BLaER1 (cell line): ENCODE measurements at regions not wholly inside any gene's neighbourhood (a gene's known extent, or its start where the extent isn't known, plus 50 kb on each side); places are given as distances from the start of the nearest gene placed in this dataset.

ENCODE experiments used
- H3K27ac ChIP-seq: shearing (Covaris generic); formaldehyde crosslinking; 2 replicates; pipeline ENCODE4 v1.8.1; 2022
- H3K27me3 ChIP-seq: shearing (Covaris generic); formaldehyde crosslinking; 2 replicates; pipeline ENCODE4 v1.8.1; 2022
- H3K36me3 ChIP-seq: shearing (Covaris generic); formaldehyde crosslinking; 2 replicates; pipeline ENCODE4 v1.8.1; 2022
- H3K4me1 ChIP-seq: shearing (Covaris generic); formaldehyde crosslinking; 2 replicates; pipeline ENCODE4 v1.8.1; 2022
- H3K4me2 ChIP-seq: shearing (Covaris generic); formaldehyde crosslinking; 2 replicates; pipeline ENCODE4 v1.8.1; 2022
- H3K4me3 ChIP-seq: shearing (Covaris generic); formaldehyde crosslinking; 2 replicates; pipeline ENCODE4 v1.8.1; 2022
- H3K9ac ChIP-seq: shearing (Covaris generic); formaldehyde crosslinking; 2 replicates; pipeline ENCODE4 v1.8.1; 2022
- H3K9me3 ChIP-seq: shearing (Covaris generic); formaldehyde crosslinking; 2 replicates; pipeline ENCODE4 v1.8.1; 2022
- H4K20me1 ChIP-seq: shearing (Covaris generic); formaldehyde crosslinking; 2 replicates; pipeline ENCODE4 v1.8.1; 2022
- Cebpa-rat ChIP-seq: shearing (Covaris generic); IDR thresholded peaks from 2 replicates; pipeline ENCODE4 v1.8.1; 2022

DNA sequence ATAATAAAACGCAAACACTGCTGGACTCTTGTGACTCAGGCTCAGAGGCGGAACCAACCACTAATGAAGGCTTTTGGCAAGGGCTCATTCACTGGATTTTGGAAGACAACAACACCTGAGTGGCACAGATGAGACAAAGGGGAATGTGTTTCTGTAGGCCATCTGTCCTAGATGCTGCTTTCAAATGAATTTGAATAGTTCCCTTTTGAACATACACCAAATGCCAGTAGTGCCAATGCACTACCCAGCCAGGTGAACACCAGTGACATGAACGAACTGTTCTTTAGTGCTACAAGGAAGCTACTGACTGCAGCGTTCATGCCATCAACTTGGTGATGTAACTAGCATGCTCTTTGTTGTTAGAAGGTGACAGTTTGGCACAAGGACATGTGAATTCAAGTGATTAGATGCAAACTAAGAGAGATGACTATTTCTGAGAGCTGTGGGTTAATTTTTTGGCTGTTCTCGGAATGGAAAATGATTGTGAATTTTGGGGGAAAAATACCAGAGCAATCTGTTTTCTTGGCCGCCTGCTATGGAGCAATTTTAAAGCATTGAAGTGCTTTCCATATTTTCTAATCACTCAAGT lies 173.7 kb downstream of the SLC24A2 start:
- TF ChIP-seq Cebpa-rat: no peak

DNA sequence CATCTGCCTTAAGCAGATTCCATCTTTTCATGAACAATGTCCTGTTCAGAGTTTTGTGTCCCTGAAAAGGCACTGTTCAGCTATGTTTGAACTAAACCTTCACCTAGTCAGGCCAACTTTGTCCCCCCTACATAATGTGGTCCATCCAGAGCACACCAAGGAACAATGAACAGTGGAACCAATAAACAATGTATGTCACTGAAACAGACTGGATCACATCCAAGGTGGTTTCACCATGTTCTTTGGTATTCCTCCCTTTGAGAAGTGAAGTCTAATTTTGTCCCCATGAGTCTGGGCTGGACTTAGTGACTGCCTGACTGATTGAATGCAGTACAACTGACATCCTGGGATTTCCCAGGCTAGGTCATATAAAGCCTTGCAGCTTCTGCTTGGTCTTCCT lies 174.5 kb downstream of the SLC24A2 start:
- Histone ChIP-seq H3K4me1 (no peaks in the 10 kb centered on the region), H3K27me3 (no peaks in the 10 kb centered on the region), H3K4me3 (no peak overlapping the region), H3K9ac (no peak overlapping the region), H4K20me1 (no peaks in the 10 kb centered on the region), H3K9me3 (no peaks in the 10 kb centered on the region), H3K4me2 (no peak overlapping the region), H3K27ac (no peak overlapping the region), H3K36me3 (no peaks in the 10 kb centered on the region)
- TF ChIP-seq Cebpa-rat: no peak

More for the DNA sequence above, 173.7 kb downstream of the SLC24A2 start:
- H3K4me2 ChIP-seq: no peak overlapping the region
- no peaks in the 10 kb centered on the region for H3K36me3 ChIP-seq
- H3K4me3 ChIP-seq: no peak overlapping the region
- H3K27me3 ChIP-seq: no peaks in the 10 kb centered on the region
- no peaks in the 10 kb centered on the region for H3K4me1 ChIP-seq
- no peak overlapping the region for H3K27ac ChIP-seq
- H4K20me1 ChIP-seq: no peaks in the 10 kb centered on the region
- H3K9me3 ChIP-seq: no peaks in the 10 kb centered on the region
- no peak overlapping the region for H3K9ac ChIP-seq

DNA sequence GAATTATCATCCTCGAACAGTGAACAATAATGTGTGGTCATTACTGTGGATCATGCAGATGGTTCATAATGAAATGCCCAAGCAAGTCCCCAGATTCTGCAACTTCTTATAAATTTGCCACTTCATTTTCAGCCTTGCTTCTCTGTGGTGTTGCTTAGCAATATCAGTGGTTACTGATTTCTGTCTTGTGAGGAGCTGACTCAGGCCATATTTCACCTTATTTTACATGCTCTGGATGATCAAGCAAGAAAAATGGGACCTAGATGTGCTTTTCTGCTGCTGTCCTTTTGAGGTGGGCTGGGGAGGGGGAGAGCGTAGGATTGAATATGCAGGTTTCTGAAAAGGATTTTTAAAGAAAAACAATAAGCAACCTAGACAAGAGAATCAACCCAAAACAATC lies 188.3 kb downstream of the SLC24A2 start:
- Histone ChIP-seq H3K36me3 (no peaks in the 10 kb centered on the region), H3K27ac (no peak overlapping the region), H3K9me3 (0 out of 2 replicates have a peak, but pooled peaks cover 5% of the 10 kb centered on the region), H3K4me2 (no peak overlapping the region), H3K4me3 (no peak overlapping the region), H3K4me1 (no peaks in the 10 kb centered on the region), H3K27me3 (no peaks in the 10 kb centered on the region), H4K20me1 (no peaks in the 10 kb centered on the region), H3K9ac (no peak overlapping the region)
- TF ChIP-seq Cebpa-rat: no peak

DNA sequence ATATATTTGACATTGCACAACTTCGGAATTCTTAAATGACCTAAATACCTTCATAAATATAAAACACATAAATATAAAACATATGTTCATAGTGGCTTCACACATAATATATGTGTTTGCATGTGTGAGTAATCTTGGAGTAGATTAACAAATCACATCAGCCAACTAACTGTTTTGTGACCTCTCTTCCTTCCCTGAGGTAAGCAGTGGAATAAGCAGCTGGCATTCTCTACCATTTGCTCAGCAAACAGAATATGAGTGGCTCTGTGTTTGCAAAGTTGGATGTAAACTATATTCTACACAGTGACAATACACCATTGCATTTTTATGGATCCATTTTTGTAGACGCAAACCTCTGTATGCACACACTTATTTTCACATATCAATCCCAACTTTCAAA lies 189.9 kb downstream of the ACER2 start:
- Histone ChIP-seq H3K9me3 (0 out of 2 replicates have a peak, but pooled peaks cover 5% of the 10 kb centered on the region), H3K4me1 (no peaks in the 10 kb centered on the region), H3K4me2 (no peak overlapping the region), H3K4me3 (no peak overlapping the region), H3K27ac (no peak overlapping the region), H3K36me3 (no peaks in the 10 kb centered on the region), H4K20me1 (no peaks in the 10 kb centered on the region), H3K27me3 (no peaks in the 10 kb centered on the region), H3K9ac (no peak overlapping the region)
- no peak for TF ChIP-seq Cebpa-rat

DNA sequence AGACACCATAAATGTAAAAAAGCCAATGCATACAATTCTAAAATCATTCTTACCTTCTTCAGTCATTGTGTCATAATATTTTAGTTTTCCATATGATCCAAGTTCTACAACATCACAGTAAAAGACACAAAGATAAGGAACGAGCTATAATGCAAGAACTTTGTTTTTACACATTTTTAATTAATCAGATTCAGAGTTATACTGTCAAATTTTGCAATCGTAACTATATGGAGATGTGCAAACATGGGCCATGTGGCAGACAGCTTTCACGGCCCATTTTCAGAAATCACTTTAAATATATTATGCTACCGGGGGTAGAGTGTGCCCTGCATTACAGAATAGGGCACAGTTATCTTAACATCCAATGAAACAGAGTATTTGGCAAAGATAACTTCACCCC lies 188.4 kb downstream of the ACER2 start:
- H3K9me3 ChIP-seq: 0 out of 2 replicates have a peak, but pooled peaks cover 5% of the 10 kb centered on the region
- no peak overlapping the region for H3K4me3 ChIP-seq
- no peaks in the 10 kb centered on the region for H4K20me1 ChIP-seq
- no peak for TF ChIP-seq Cebpa-rat
- H3K27ac ChIP-seq: no peak overlapping the region
- no peaks in the 10 kb centered on the region for H3K4me1 ChIP-seq
- no peaks in the 10 kb centered on the region for H3K36me3 ChIP-seq
- H3K9ac ChIP-seq: no peak overlapping the region
- no peaks in the 10 kb centered on the region for H3K27me3 ChIP-seq
- H3K4me2 ChIP-seq: no peak overlapping the region

DNA sequence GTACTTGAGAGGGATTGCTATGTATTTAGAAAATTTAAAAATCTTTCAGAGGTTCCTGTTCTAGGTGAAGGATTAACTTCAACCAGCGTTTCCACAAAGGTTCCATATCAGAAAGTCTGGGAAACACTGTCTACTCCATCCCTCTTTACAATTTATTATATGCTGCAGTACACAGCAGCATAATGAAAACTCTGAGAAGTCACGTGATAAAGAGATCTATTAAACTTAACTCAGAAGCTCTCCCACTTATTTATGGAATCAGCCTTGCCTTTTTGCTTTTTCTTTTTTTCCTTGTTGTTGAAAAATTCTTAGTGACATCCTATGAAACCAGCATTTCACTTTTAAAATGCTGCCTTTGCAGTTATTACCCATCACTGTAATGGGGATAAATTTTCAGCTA lies 186.2 kb downstream of the ACER2 start:
- no peak for TF ChIP-seq Cebpa-rat
- no peaks in the 10 kb centered on the region for H3K9me3 ChIP-seq
- H3K9ac ChIP-seq: no peak overlapping the region
- H3K27me3 ChIP-seq: no peaks in the 10 kb centered on the region
- no peaks in the 10 kb centered on the region for H3K4me1 ChIP-seq
- H3K4me2 ChIP-seq: no peak overlapping the region
- H3K4me3 ChIP-seq: no peak overlapping the region
- H3K27ac ChIP-seq: no peak overlapping the region
- no peaks in the 10 kb centered on the region for H3K36me3 ChIP-seq
- H4K20me1 ChIP-seq: no peaks in the 10 kb centered on the region

DNA sequence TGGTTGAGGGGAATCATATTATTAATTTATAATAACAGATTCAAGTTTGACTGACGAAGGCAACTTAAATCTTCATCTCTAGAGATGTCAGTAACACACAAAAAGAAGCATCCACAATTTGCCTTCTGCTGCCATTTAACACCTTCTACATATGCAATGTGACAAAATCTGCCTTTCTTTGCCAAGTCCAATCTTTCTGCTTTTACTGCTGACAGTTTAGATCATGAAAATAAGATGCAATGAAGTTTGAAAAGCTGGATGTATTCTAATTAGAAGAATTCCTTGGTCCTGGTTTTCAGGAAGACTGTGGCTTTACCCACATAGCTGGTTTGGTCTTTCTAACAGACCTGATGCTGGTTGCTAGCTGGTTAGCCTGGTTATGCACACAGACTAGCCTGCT lies 178.9 kb downstream of the ACER2 start:
- no peak for TF ChIP-seq Cebpa-rat
- Histone ChIP-seq H3K36me3 (no peaks in the 10 kb centered on the region), H3K27ac (no peak overlapping the region), H3K4me2 (no peak overlapping the region), H3K9me3 (no peaks in the 10 kb centered on the region), H3K4me1 (no peaks in the 10 kb centered on the region), H3K27me3 (no peaks in the 10 kb centered on the region), H4K20me1 (no peaks in the 10 kb centered on the region), H3K4me3 (no peak overlapping the region), H3K9ac (no peak overlapping the region)

DNA sequence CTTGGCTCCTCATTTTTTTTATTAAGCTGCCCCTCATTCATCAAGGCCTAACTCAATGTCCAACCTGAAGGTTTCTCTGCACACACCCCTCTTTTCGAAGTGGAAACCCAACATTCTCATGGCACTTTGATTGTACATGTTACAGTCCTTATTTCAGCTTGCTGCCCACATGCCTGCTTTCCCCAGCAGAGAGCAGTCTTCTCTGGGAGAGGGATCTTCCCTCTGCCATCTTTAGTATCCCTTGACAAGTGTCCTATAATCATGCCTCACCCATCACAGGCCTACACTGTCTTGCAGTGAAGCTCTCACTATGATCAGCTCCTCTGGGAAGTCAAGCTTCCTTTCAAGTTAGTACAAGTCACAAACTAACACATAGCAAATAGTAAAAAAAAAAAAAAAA lies 175.1 kb downstream of the ACER2 start:
- Histone ChIP-seq H3K9ac (no peak overlapping the region), H3K4me3 (no peak overlapping the region), H3K27ac (no peak overlapping the region), H4K20me1 (no peaks in the 10 kb centered on the region), H3K36me3 (no peaks in the 10 kb centered on the region), H3K4me1 (no peaks in the 10 kb centered on the region), H3K27me3 (no peaks in the 10 kb centered on the region), H3K4me2 (no peak overlapping the region), H3K9me3 (no peaks in the 10 kb centered on the region)
- TF ChIP-seq Cebpa-rat: no peak

DNA sequence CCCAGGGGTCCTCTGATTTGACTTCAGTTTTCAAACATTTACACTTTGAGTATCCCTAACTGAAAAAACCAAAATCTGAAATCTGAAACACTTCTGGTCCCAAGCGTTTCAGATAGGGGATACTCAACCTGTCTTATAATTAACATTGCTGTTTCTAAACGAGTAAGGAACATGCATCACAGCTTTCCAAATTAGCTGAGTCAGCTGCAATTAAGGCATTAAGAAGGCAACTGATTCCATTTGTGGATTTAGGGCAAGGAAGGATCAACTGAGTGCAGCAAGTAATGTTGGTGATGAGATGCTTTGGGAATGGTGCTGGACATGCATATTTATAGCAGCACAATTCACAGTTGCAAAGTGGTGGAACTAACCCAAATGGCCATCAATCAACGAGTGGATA lies 168.6 kb downstream of the ACER2 start:
- Histone ChIP-seq H3K9ac (no peak overlapping the region), H3K9me3 (no peaks in the 10 kb centered on the region), H3K4me1 (no peaks in the 10 kb centered on the region), H4K20me1 (no peaks in the 10 kb centered on the region), H3K27ac (no peak overlapping the region), H3K4me2 (no peak overlapping the region), H3K4me3 (no peak overlapping the region), H3K36me3 (no peaks in the 10 kb centered on the region), H3K27me3 (no peaks in the 10 kb centered on the region)
- no peak for TF ChIP-seq Cebpa-rat

DNA sequence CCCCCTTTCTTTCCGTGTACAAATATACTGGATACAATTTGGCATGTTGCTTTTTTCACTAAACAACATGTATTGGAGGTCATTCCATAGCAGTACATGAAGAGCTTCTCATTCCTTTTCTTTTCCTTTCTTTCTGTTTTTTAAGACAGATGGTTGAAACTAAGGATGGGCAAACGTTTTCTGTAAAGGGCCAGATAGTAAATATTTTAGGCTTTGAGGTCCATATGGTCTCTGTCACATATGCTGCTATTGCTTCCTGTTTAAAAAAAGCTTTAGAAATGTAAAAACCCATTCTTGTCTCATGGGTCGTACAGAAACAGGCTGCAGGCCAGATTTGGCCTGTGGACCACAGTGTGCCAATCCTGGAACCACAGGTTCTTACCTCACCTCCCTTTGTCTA lies 160.1 kb downstream of the ACER2 start:
- Histone ChIP-seq H3K27ac (peak overlapping the region; percentile 24), H3K4me3 (no peak overlapping the region), H3K4me2 (peak overlapping the region; percentile 79), H3K27me3 (no peaks in the 10 kb centered on the region), H3K36me3 (no peaks in the 10 kb centered on the region), H3K9me3 (peaks cover 4% of the 10 kb centered on the region; the same call in 1 of the 2 replicates), H4K20me1 (no peaks in the 10 kb centered on the region), H3K9ac (no peak overlapping the region), H3K4me1 (peaks cover 34% of the 10 kb centered on the region)
- no peak for TF ChIP-seq Cebpa-rat

DNA sequence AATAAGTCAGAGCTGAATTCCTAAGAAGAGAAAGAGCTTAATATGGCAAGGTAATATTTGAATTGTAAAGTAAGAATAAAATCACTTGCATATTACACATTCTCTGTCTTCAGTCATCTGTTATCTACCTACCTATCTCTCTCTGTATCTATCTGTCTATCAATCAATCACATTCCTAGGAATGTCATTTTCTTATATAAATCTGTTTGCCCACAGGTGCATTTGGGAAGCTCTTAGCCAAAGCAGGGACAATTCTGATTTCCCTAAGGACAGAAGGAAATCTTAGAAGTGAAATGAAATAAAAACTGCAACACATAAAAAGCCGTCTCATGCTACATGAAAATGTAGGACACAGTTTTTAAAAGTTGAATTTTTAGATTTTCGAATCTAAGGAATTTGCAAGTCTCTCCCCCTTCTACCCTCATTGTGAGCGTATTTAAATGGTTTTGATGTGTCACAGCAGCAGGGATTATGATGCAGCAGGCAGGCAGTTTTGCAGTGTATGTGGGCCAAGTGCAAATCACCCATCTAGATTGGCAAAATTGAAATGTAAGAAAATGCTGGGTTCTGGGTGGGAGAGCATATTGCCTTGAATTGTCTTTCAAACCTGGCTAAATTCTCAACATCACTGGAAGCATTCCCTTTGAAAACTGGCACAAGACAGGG lies 155.7 kb downstream of the ACER2 start:
- peaks cover 4% of the 10 kb centered on the region; the same call in 1 of the 2 replicates for H3K9me3 ChIP-seq
- no peak for TF ChIP-seq Cebpa-rat

More for the DNA sequence above, 155.7 kb downstream of the ACER2 start:
- Histone ChIP-seq H4K20me1 (no peaks in the 10 kb centered on the region), H3K4me2 (no peak overlapping the region), H3K36me3 (no peaks in the 10 kb centered on the region), H3K4me3 (no peak overlapping the region), H3K9ac (no peak overlapping the region), H3K27ac (no peak overlapping the region), H3K4me1 (peaks cover 32% of the 10 kb centered on the region), H3K27me3 (no peaks in the 10 kb centered on the region)
